Body of pancreas (tissue), 4 donors: ENCODE measurements at regions not wholly inside any gene's neighbourhood (a gene's known extent, or its start where the extent isn't known, plus 50 kb on each side); places are given as distances from the start of the nearest gene placed in this dataset.

Experiments
- ATAC-seq: fragments of 150-250 bp; one replicate; pipeline ENCODE4 v1.9.1; 2016
- DNase-seq, 4 donors: peaks; one replicate each; pipeline ENCODE4 v3.0.0-alpha.2; 2019
- H3K27ac ChIP-seq, 4 donors: fragments of 200-600 bp; sonication (generic); 1 replicate in 3 of 4; 2 replicates in 1 of 4; pipeline versions ENCODE4 v1.5.1 to v1.6.1; 2016 to 2019; ENCODE audit warnings: mild to moderate bottlenecking in 1 of 4, mixed read lengths in 1 of 4, moderate library complexity in 1 of 4
- H3K27me3 ChIP-seq, 2 donors: fragments of 200-600 bp; sonication (generic); one replicate each; pipeline ENCODE4 v1.6.0; 2016; ENCODE audit warnings: mild to moderate bottlenecking in 1 of 2
- H3K36me3 ChIP-seq, 2 donors: fragments of 200-600 bp; sonication (generic); replicated peaks in 1 of 2; 2 replicates each; pipeline ENCODE4 v1.5.1; 2016; ENCODE audit warnings: low read depth in 2 of 2; ENCODE audit not compliant: insufficient read depth in 1 of 2
- H3K4me1 ChIP-seq: fragments of 200-600 bp; sonication (generic); one replicate; pipeline ENCODE4 v1.6.0; 2016
- H3K4me3 ChIP-seq, 2 donors: fragments of 200-600 bp; sonication (generic); 1 replicate in 1 of 2; 2 replicates in 1 of 2; pipeline ENCODE4 v1.5.1; 2016 to 2019
- H3K9me3 ChIP-seq, 3 donors: fragments of 200-600 bp; sonication (generic); 1 replicate in 2 of 3; 2 replicates in 1 of 3; pipeline ENCODE4 v1.5.1; 2016
- POLR2A ChIP-seq, 3 donors: fragments of 450-650 bp; IDR thresholded peaks; one replicate each; pipeline ENCODE4 v1.6.1; 2016; ENCODE audit warnings: antibody characterized with exemption in 3 of 3, mild to moderate bottlenecking in 2 of 3
- WGBS, 2 donors: methylation state at CpG; one replicate each; pipeline ENCODE4 v1.1.5; 2017; 5-methylcytosine and 5-hydroxymethylcytosine counted together
- intact Hi-C: fragments of 100-400 bp; cut with DNase I; formaldehyde crosslinking; loops from one replicate; pipeline ENCODE4 v1.15.1; 2023
- TF ChIP-seq, protein P1 (sequence below), 7 experiments: fragments of 450-650 bp in 4 of 7; fragments of 200-600 bp in 3 of 7; sonication (generic) in 3 of 7; IDR thresholded peaks; one replicate each; pipeline ENCODE4 v1.5.1; 2016 to 2019; ENCODE audit warnings: antibody characterized with exemption in 7 of 7

DNA sequence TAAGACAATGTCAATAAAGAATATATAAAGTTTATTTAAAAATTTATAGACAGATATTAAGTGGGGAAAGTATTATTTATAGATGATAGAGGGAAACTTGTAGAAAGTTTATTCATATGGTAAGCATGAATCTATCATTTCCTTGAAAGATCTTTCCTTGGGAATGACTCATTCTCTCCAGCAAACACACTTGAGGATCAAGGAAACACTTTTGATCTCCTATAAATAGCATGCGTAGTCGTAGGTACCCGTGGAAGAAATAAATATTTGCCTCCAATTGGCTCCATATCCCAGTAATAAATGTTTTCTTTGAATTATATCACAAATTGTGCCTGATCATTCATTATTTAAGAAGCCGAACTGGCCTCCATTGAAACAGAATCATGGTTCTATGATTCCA is 483.4 kb downstream of the RNF144A start:
- no peak for TF ChIP-seq POLR2A (IDR thresholded peaks at IDR 0.05)
- TF ChIP-seq, protein P1, sequence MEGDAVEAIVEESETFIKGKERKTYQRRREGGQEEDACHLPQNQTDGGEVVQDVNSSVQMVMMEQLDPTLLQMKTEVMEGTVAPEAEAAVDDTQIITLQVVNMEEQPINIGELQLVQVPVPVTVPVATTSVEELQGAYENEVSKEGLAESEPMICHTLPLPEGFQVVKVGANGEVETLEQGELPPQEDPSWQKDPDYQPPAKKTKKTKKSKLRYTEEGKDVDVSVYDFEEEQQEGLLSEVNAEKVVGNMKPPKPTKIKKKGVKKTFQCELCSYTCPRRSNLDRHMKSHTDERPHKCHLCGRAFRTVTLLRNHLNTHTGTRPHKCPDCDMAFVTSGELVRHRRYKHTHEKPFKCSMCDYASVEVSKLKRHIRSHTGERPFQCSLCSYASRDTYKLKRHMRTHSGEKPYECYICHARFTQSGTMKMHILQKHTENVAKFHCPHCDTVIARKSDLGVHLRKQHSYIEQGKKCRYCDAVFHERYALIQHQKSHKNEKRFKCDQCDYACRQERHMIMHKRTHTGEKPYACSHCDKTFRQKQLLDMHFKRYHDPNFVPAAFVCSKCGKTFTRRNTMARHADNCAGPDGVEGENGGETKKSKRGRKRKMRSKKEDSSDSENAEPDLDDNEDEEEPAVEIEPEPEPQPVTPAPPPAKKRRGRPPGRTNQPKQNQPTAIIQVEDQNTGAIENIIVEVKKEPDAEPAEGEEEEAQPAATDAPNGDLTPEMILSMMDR (IDR thresholded peaks at IDR 0.05), result no peak
- no peak for DNase-seq
- WGBS, 2 donors, result 44 to 48% methylated on average over 4 of the region's 4 CpGs
- no peak overlapping the region for H3K4me3 ChIP-seq
- H3K9me3 ChIP-seq, result no peaks in the 10 kb centered on the region
- peak; percentile 63 for ATAC-seq
- H3K27ac ChIP-seq, result no peak overlapping the region
- no peaks in the 10 kb centered on the region for H3K4me1 ChIP-seq
- intact Hi-C loops, result no loop called here
- H3K36me3 ChIP-seq, result no peaks in the 10 kb centered on the region
- H3K27me3 ChIP-seq, result no peaks in the 10 kb centered on the region

DNA sequence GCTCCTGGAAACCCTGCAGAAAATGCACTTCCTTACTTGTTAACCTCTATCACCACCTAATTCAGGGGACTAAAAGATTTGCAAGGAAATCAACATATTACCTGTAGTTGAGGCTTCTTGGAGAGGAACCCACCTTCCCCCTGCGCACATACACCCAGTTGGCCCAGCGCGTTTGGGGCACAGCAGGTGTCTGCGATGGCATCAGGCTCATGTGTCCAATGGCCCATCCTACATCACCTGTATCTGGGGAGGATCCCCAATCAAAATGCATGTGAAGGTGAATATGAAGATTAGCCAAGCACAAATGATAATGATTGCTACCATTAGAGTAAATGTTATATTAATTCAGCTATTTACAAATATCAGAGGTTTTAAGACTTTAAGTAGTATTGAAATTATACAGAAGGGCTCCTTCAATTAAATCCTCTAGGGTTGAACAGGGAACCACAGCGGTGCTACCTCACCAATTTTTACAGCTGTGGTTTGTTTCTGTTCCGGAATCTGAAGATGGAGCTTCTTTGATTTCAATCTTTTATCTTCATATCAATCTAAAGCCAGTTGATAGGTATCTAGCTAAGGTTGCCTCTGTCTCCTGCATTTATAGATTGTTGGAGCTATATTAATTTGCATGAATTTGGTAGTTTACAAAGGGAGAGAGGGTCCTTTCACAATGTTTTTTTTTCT is 486.0 kb downstream of the RNF144A start:
- H3K4me1 ChIP-seq, result no peaks in the 10 kb centered on the region
- WGBS, 2 donors, result 95 to 97% methylated on average over 6 of the region's 6 CpGs
- no peak overlapping the region for H3K27ac ChIP-seq
- no peaks in the 10 kb centered on the region for H3K36me3 ChIP-seq
- intact Hi-C loops, result no loop called here
- ATAC-seq, result no peak
- no peak overlapping the region for H3K4me3 ChIP-seq
- TF ChIP-seq, protein P1 (IDR thresholded peaks at IDR 0.05), result no peak
- no peak for TF ChIP-seq POLR2A (IDR thresholded peaks at IDR 0.05)
- H3K27me3 ChIP-seq, result no peaks in the 10 kb centered on the region
- DNase-seq, result no peak
- no peaks in the 10 kb centered on the region for H3K9me3 ChIP-seq

DNA sequence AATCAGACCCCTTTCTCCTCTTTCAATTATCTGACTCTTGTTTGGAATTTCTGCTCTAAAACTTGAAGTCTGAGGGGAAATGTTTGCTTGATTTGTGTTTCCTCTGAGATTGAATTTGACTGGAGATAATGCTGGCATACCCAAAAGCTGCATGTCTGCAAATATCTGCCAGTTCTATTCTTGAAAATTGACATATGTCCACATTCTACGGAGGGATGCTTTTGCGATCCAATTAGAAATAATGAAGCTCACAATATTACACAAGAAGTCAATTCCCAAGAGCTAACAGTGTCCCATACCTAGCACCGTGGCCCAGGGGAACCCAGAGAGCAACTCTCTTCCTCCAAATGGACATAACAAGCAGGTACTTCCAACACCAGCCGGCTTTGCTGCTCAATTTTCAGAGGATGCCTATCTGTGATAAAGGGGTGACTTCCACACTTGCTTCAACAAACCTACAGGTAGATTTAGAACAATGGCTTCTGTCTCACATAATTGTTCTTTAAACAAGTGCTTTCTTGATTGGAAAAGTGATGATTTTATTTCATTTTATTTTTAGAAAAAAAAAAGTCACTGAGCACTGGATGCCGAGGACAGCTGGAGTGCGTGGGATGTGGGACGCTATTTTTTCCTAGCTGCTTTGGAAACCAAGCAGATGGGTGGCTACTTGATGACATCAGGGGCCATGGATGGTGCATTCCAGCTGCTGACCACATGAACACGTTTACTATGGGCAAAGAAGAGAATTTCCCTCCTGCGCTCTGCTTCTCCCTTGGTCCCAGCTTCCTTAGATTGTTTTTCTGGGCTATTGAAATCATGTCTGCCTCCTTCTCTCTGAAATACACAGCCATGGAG is 488.9 kb downstream of the RNF144A start:
- no peak for ATAC-seq
- Histone ChIP-seq H3K36me3 (no peaks in the 10 kb centered on the region), H3K4me1 (no peaks in the 10 kb centered on the region), H3K9me3 (no peaks in the 10 kb centered on the region), H3K4me3 (no peak overlapping the region), H3K27ac (no peak overlapping the region), H3K27me3 (no peaks in the 10 kb centered on the region)
- intact Hi-C loops, result no loop called here
- 82 to 86% methylated on average over 9 of the region's 9 CpGs for WGBS, 2 donors
- no peak for TF ChIP-seq POLR2A (IDR thresholded peaks at IDR 0.05)
- TF ChIP-seq, protein P1 (IDR thresholded peaks at IDR 0.05), result no peak
- DNase-seq, result no peak

DNA sequence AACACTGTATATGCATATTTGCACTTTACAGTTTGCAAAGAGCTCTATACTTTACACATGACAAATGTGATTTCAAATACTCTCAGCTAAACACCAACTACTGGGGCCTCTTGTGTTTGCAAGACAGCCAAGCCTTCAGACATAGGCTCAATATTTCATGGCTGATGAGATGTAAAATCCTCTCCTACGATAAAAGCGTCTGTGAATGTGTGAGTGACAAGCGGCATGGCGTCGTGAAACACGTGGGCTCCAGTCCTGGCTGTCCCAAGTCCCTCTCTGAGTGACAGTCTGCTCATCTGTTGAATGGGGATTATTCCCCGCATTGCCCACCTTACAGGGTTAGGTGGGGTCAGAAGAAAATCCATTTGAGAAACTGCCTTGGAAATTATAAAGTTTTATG is 489.8 kb downstream of the RNF144A start:
- no peak overlapping the region for H3K4me3 ChIP-seq
- H3K4me1 ChIP-seq, result no peaks in the 10 kb centered on the region
- ATAC-seq, result no peak
- WGBS, 2 donors, result 87 to 88% methylated on average over 7 of the region's 7 CpGs
- no peak for DNase-seq
- H3K36me3 ChIP-seq, result no peaks in the 10 kb centered on the region
- no peak overlapping the region for H3K27ac ChIP-seq
- no peaks in the 10 kb centered on the region for H3K9me3 ChIP-seq
- no peaks in the 10 kb centered on the region for H3K27me3 ChIP-seq
- intact Hi-C loops, result no loop called here
- TF ChIP-seq, protein P1 (IDR thresholded peaks at IDR 0.05), result no peak
- no peak for TF ChIP-seq POLR2A (IDR thresholded peaks at IDR 0.05)
